Esophagus (tissue), 2 donors: ENCODE measurements at regions not wholly inside any gene's neighbourhood (a gene's known extent, or its start where the extent isn't known, plus 50 kb on each side); places are given as distances from the start of the nearest gene placed in this dataset.

ENCODE experiments used
- H3K27ac ChIP-seq, 2 donors: one replicate each; pipeline ENCODE4 v1.5.1; 2013; ENCODE audit warnings: low read depth in 2 of 2, mild to moderate bottlenecking in 2 of 2, inconsistent platforms in 1 of 2, low read length in 1 of 2, moderate library complexity in 1 of 2
- H3K27me3 ChIP-seq, 2 donors: one replicate each; pipeline ENCODE4 v1.6.1; 2013; ENCODE audit warnings: low read length in 2 of 2, control low read depth in 1 of 2, mild to moderate bottlenecking in 1 of 2; ENCODE audit not compliant: insufficient read depth in 2 of 2, control insufficient read depth in 1 of 2
- H3K36me3 ChIP-seq, 2 donors: one replicate each; pipeline ENCODE4 v1.6.1; 2013; ENCODE audit warnings: low read length in 1 of 2; ENCODE audit not compliant: control insufficient read depth in 2 of 2, insufficient read depth in 2 of 2
- H3K4me1 ChIP-seq, 2 donors: one replicate each; pipeline ENCODE4 v1.6.1; 2013; ENCODE audit warnings: low read length in 1 of 2; ENCODE audit not compliant: control insufficient read depth in 2 of 2, insufficient read depth in 2 of 2
- H3K4me3 ChIP-seq, 2 donors: one replicate each; pipeline ENCODE4 v1.5.1; 2013; ENCODE audit warnings: low read length in 2 of 2, mild to moderate bottlenecking in 2 of 2, low read depth in 1 of 2, moderate library complexity in 1 of 2
- H3K9me3 ChIP-seq, 2 donors: one replicate each; pipeline ENCODE4 v1.6.1; 2013; ENCODE audit warnings: mild to moderate bottlenecking in 2 of 2, low read depth in 1 of 2, low read length in 1 of 2, moderate library complexity in 1 of 2; ENCODE audit not compliant: control insufficient read depth in 2 of 2, insufficient read depth in 1 of 2
- WGBS, 2 donors: extraction: QIAGEN DNeasy Blood & Tissue Kit; methylation state at CpG; one replicate each; pipeline ENCODE4 v1.1.7; 2013; 5-methylcytosine and 5-hydroxymethylcytosine counted together
- donor health status: healthy with polysubstance abuse.
- donor health status: Bipolar disorder and iron deficiency.

DNA sequence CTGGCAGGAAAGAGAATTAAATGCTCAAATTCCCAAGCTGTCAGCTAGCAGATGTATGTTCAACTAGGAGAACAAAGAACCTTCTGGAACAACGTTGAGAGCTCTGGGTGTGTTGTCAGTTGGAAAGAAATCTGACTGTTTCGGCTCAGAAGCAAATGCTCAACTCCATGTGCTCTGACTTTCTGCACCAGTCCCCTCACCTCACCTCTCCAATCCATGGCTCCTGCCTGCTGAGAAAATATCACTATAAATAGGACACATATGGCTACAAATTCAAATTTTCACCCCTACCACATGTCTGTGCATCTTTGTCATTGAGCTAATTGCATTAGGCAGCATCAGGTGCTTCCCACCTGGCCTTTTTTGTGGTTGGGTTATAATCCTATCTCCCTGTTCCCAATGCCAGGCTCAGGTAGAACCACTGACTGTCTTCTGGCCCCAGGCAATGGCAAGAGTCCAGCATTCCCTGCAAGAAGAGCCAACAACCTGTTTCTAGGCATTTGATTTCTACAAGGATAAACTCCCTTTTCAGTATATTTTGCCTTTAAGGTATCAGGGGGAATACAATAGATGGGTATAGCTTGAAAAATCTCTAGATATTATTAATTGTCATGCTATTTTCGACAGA, 142.6 kb upstream of the LSM8 start:
- Histone ChIP-seq H3K27ac (no peak overlapping the region), H3K27me3 (no peaks in the 10 kb centered on the region), H3K9me3 (no peaks in the 10 kb centered on the region), H3K4me3 (no peak overlapping the region), H3K4me1 (no peaks in the 10 kb centered on the region), H3K36me3 (no peaks in the 10 kb centered on the region)
- 32 to 50% methylated on average over 3 of the region's 3 CpGs for WGBS, 2 donors

DNA sequence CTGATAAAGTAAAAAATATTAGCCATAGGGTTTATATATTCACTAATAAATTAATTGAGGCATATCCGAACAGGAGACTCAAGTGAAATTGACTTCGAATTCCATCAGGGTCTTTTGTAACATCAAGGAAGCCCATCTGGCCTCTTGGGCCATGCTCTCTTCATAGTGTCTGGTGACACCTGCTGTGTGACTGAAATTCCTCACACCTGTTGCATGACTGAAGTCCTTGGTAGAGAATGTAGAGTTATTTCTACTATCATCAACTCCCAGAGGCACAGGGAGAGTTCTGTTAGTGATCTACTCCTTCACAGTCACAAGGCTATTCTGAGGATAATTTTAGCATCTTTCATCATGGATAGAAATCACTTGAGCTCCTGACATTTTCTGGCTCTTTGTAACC, 138.3 kb upstream of the LSM8 start:
- H3K4me3 ChIP-seq = no peak overlapping the region
- H3K27me3 ChIP-seq = no peaks in the 10 kb centered on the region
- no peak overlapping the region for H3K27ac ChIP-seq
- WGBS, 2 donors = 88 to 94% methylated on average over 2 of the region's 2 CpGs
- no peaks in the 10 kb centered on the region for H3K36me3 ChIP-seq
- H3K9me3 ChIP-seq = no peaks in the 10 kb centered on the region
- H3K4me1 ChIP-seq = no peaks in the 10 kb centered on the region

DNA sequence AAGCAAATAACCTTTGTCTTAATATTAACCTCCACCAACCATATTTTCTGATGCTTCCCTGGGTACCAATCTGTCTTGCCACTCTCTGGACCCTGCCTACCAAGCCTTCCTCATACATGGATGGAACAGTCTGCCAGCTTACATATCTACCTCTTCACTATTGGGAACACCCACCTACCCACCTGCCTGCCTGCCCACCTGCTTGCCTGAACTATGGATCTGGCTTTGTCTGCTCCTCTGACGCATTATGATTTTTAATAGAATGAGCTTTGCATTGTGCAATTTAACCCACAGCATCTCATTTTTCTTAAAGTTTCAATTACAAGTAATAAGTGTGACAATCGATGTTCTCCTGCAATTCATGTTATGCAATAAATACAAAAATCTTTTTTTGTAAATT, 137.9 kb upstream of the LSM8 start:
- Histone ChIP-seq H3K9me3 (no peaks in the 10 kb centered on the region), H3K4me1 (no peaks in the 10 kb centered on the region), H3K27ac (no peak overlapping the region), H3K27me3 (no peaks in the 10 kb centered on the region), H3K36me3 (no peaks in the 10 kb centered on the region), H3K4me3 (no peak overlapping the region)
- 90 to 91% methylated on average over 2 of the region's 2 CpGs for WGBS, 2 donors

DNA sequence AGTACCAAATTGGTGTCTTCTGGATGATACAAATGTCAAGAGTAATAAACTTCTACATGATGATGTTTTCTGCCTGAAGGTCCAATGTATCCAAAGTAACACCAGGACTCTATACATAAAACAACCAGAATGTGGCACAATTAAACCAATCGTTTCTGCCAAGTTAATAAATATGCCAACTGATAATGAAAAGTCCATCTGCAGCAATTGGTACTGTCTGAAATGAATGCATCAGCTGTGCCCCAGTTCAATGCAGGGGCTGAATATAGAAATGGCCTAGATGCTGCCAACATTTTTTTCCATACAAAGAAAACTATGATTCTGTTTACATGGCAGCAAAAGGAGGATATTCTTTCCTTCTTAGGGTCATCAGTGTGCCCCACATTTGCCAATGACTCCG, 137.2 kb upstream of the LSM8 start:
- no peaks in the 10 kb centered on the region for H3K4me1 ChIP-seq
- no peak overlapping the region for H3K27ac ChIP-seq
- WGBS, 2 donors = 68 to 87% methylated on average over 2 of the region's 2 CpGs
- no peak overlapping the region for H3K4me3 ChIP-seq
- no peaks in the 10 kb centered on the region for H3K9me3 ChIP-seq
- H3K36me3 ChIP-seq = no peaks in the 10 kb centered on the region
- H3K27me3 ChIP-seq = no peaks in the 10 kb centered on the region

DNA sequence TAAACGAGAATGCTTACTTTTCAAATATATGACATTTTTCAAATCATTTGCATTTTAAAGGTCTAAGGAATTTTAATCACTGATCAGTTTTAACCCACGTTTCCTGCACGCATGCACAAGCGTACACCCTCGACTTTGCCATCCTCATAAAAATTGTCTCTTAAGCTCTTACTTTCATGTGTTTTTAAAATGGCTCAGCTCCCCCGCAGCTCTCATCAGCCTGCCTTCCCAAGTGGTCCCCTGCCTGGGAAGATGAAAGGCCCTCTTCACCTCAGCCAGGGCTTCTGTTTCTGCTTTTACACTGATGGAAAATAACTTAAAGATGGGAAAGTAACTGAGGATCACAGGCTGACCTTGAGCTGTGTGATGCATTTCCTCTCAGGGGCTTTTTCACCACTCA, 131.6 kb upstream of the LSM8 start:
- no peaks in the 10 kb centered on the region for H3K4me1 ChIP-seq
- H3K4me3 ChIP-seq = no peak overlapping the region
- no peak overlapping the region for H3K27ac ChIP-seq
- no peaks in the 10 kb centered on the region for H3K27me3 ChIP-seq
- 80% methylated on average over 6 of the region's 6 CpGs for WGBS, 2 donors
- no peaks in the 10 kb centered on the region for H3K36me3 ChIP-seq
- no peaks in the 10 kb centered on the region for H3K9me3 ChIP-seq

DNA sequence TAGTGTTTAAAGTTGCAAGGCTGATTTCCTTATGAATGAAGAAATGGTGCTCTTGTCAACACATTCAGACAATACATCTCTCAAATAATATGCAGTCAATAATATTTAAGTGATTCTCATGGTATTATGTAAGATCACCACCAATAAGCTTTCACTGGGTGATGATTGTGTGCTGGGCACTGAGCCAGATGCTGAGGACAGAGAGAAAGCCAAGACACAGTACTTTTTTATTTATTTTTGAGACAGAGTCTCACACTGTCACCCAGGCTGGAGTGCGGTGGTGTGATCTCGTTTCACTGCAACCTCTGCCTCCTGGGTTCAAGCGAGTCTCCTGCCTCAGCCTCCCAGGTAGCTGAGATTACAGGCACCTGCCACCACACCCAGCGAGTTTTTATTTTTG, 130.6 kb upstream of the LSM8 start:
- H3K4me1 ChIP-seq = no peaks in the 10 kb centered on the region
- H3K4me3 ChIP-seq = no peak overlapping the region
- no peak overlapping the region for H3K27ac ChIP-seq
- H3K36me3 ChIP-seq = no peaks in the 10 kb centered on the region
- H3K9me3 ChIP-seq = no peaks in the 10 kb centered on the region
- H3K27me3 ChIP-seq = no peaks in the 10 kb centered on the region
- 84 to 85% methylated on average over 4 of the region's 4 CpGs for WGBS, 2 donors

DNA sequence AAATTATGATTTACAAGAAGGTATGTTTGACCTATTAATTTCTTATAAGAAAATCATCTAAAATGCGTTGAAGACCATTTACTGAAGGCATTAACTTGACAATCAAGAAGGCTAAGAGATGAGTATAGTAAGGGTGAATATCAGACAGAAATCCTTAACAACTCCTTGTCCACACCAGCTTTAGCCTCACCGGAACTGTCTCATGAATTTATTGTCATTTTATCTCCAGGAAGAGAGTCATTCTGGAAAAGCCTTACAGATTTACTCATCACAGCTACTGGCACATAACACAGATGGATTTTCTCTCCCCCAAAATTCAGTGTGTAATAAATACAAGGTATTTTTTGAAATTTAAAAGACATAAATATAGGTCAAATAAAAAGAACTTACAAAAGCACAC, 129.4 kb upstream of the LSM8 start:
- WGBS, 2 donors = 87 to 90% methylated on average over 2 of the region's 2 CpGs
- Histone ChIP-seq H3K27me3 (no peaks in the 10 kb centered on the region), H3K4me1 (no peaks in the 10 kb centered on the region), H3K36me3 (no peaks in the 10 kb centered on the region), H3K4me3 (no peak overlapping the region), H3K9me3 (no peaks in the 10 kb centered on the region), H3K27ac (no peak overlapping the region)

DNA sequence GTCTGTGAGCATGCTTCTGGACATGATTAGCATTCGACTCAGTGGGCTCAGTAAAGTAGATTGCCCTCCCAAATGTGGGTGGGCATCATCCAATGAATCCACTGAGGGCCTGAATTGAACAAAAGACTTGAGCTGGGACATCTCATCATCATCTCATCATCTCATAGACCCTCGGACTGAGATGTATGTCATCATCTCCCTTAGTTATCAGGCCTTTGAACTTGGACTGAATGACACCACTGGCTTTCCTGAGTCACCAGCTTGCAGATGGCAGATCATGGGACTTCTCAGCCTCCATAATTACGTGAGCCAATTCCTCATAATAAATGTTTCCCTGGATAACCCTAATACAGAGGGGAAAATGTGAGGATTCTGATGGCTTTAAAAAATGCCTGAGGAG, 128.3 kb upstream of the LSM8 start:
- Histone ChIP-seq H3K36me3 (no peaks in the 10 kb centered on the region), H3K27me3 (no peaks in the 10 kb centered on the region), H3K4me3 (no peak overlapping the region), H3K4me1 (no peaks in the 10 kb centered on the region), H3K27ac (no peak overlapping the region), H3K9me3 (no peaks in the 10 kb centered on the region)
- 85 to 89% methylated on average over 3 of the region's 3 CpGs for WGBS, 2 donors

DNA sequence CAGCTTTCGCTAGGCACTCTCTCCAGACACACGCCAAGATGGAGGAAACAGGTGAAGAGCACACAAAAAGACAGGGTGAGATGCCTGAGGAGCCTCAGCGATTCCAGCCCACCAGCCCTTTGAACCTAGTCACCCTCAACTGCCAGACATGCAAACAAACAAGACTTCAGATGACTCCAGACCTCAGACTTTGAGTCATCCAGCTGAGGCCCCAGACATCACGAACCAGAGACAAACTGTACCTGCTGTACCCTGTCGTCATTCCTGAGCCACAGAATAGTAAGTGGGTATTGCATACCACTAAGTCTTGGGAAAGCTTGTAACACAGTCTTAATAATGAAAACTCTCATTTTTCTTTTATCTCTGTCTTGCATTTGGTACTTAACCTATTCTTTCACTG, 126.6 kb upstream of the LSM8 start:
- H3K36me3 ChIP-seq = no peaks in the 10 kb centered on the region
- H3K4me1 ChIP-seq = no peaks in the 10 kb centered on the region
- no peak overlapping the region for H3K4me3 ChIP-seq
- no peaks in the 10 kb centered on the region for H3K9me3 ChIP-seq
- 88 to 92% methylated on average over 5 of the region's 5 CpGs for WGBS, 2 donors
- H3K27ac ChIP-seq = no peak overlapping the region
- H3K27me3 ChIP-seq = no peaks in the 10 kb centered on the region

DNA sequence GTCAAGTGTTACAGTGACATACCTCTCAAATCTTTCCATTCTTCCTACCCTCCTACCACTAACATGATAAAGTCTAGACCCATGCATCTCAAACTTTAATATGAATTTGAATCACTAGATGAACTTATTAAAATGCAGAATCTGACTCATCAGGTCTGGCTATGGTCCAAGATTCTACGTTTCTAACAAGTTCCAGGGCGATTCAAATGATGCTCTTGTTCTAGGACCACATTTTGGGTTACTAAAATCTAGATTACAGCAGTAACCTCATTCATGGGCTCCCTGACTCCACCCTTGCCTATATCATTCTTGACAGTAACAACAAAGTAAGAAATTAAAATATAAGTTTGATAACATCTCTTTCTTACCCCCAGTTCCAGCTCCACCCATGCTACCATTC, 124.8 kb upstream of the LSM8 start:
- H3K27me3 ChIP-seq = no peaks in the 10 kb centered on the region
- no peaks in the 10 kb centered on the region for H3K9me3 ChIP-seq
- no peaks in the 10 kb centered on the region for H3K4me1 ChIP-seq
- H3K4me3 ChIP-seq = no peak overlapping the region
- no peak overlapping the region for H3K27ac ChIP-seq
- H3K36me3 ChIP-seq = no peaks in the 10 kb centered on the region
- WGBS, 2 donors = 35 to 39% methylated on average over 2 of the region's 2 CpGs
